ENCODE measurements at regions not wholly inside any gene's neighbourhood (a gene's known extent, or its start where the extent isn't known, plus 50 kb on each side); places are given as distances from the start of the nearest gene placed in this dataset.

- Histone ChIP-seq H3K79me2 (ENCODE audit: insufficient read depth, low read length) (no peaks in the 10 kb centered on the region), H2BK12ac (ENCODE audit: insufficient read length, low read depth, low read length) (no peak overlapping the region), H2AK5ac (ENCODE audit: insufficient read length, low read length) (no peak overlapping the region), H3K79me1 (ENCODE audit: insufficient read depth, low read depth, low read length, poor library complexity, severe bottlenecking) (no peaks in the 10 kb centered on the region), H4K8ac (replicated peaks; ENCODE audit: insufficient read length, low read depth, low read length) (no peak overlapping the region), H3K4me2 (ENCODE audit: insufficient read depth, insufficient read length, low read length) (no peak overlapping the region), H3K4ac (ENCODE audit: low read depth, low read length) (no peak overlapping the region), H4K20me1 (ENCODE audit: control insufficient read depth, insufficient read depth, insufficient read length) (no peaks in the 10 kb centered on the region), H3K14ac (ENCODE audit: insufficient read depth, low read length) (no peak overlapping the region), H2BK5ac (ENCODE audit: insufficient read length, low read length) (no peak overlapping the region), H3K9me3 (ENCODE audit: control insufficient read depth, low read depth, low read length) (no peaks in the 10 kb centered on the region), H3K9ac (ENCODE audit: extremely low read depth, insufficient read length, low read length) (no peak overlapping the region), H2BK120ac (ENCODE audit: low read depth, low read length, poor library complexity, severe bottlenecking) (no peak overlapping the region), H3T11ph (ENCODE audit: low read length) (no peak overlapping the region), H3K27ac (ENCODE audit: insufficient read length, low read depth, low read length) (no peak overlapping the region), H2BK20ac (ENCODE audit: low read depth, low read length, poor library complexity, severe bottlenecking) (no peak overlapping the region), H3K23ac (ENCODE audit: insufficient read length, low read depth, low read length) (no peak overlapping the region), H4K91ac (ENCODE audit: insufficient read length, low read depth, low read length) (no peak overlapping the region), H2BK15ac (ENCODE audit: low read depth, low read length) (no peak overlapping the region), H3K18ac (ENCODE audit: insufficient read length, low read depth, low read length) (no peak overlapping the region), H2AFZ (ENCODE audit: low read length) (no peak overlapping the region), H3K4me1 (ENCODE audit: insufficient read depth, low read length) (no peaks in the 10 kb centered on the region; the same call in 1 of the 2 replicates), H3K56ac (ENCODE audit: insufficient read length, low read depth, low read length) (no peak overlapping the region), H3K23me2 (ENCODE audit: insufficient read length, low read depth, low read length, poor library complexity, severe bottlenecking) (no peaks in the 10 kb centered on the region), H4K5ac (ENCODE audit: insufficient read length, low read depth, low read length) (no peak overlapping the region), H3K27me3 (ENCODE audit: insufficient read depth, low read length) (no peaks in the 10 kb centered on the region)
- Mint-ChIP-seq H3K4me3 (no peak overlapping the region), H3K4me1 (peaks cover 7 to 8% of the 10 kb centered on the region in 2 experiments), H3K27ac (no peak overlapping the region), H3K27me3 (ENCODE audit: low read depth) (no peaks in the 10 kb centered on the region), H3K36me3 (ENCODE audit: insufficient read depth in 1 of 3, low read depth in 3 of 3) (peaks cover 0 to 3% (median 0%) of the 10 kb centered on the region in 3 experiments; a peak in 2 of 7 replicates), H3K9me3 (no peaks in the 10 kb centered on the region; a peak in 2 of 5 replicates)
- DNase-seq: no peak
- no peak for TF ChIP-seq CTCF (conservative IDR thresholded peaks at IDR 0.05)
- WGBS (ENCODE audit: extremely low coverage, insufficient read length, low lambda C conversion rate): no CpG with 5 or more reads among the region's 3 CpGs
These were observed 68.3 kb upstream of the ST6GAL2 start for GRCh38 chr2:106954304-106954703.

Measured in H9 (cell line).